NCI-H146 treated with DMSO at 0.1 percent for 48 hours (cell line): ENCODE measurements at regions not wholly inside any gene's neighbourhood (a gene's known extent, or its start where the extent isn't known, plus 50 kb on each side); places are given as distances from the start of the nearest gene placed in this dataset.

Source experiments
- DNase-seq: peaks from one replicate; lab custom pipeline; 2025; ENCODE audit not compliant: unreplicated experiment; lab: John Stamatoyannopoulos, UW

DNA sequence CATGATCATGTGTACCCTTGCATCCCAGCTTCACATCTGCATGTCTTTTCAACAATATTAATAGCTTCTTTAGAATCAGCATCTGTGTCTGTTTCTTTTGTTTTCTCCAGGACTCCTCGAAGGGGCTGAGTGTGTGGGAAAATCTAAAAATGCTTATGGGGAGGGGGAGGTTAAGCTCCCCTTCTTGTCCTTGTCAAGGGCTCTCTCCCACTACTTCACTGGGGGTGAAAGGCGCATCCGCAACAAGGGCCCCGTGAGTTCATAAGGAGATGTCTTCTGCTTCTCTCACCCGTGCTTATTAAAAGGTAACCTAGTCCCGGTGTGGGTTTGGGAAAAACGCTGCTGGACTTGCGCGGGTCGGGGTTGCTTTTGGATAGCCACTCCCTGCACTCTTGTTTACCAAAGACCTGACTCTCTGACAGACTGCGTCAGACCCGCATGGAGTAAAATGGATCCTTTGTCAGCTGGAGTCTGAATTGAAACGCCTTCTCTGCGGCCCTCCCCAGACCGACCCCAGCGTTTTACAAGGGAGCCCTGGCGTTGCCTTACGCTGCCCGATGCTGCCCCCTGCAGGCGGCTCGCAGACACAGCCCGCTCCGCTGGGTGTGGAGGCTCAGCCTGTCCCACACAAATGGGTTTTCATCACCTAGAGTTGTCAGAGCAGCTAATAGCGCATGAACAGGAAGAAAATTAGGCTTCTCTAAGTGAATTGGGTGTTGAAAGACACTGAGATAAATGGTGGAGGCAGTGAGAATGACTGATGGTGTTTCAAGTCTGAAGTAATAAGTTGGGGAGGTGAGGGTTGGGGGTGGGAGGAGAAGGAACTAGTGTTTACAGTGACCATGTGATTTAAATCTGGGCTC is 53.8 kb downstream of the IER5 start:
- DNase-seq = peak; percentile 53

DNA sequence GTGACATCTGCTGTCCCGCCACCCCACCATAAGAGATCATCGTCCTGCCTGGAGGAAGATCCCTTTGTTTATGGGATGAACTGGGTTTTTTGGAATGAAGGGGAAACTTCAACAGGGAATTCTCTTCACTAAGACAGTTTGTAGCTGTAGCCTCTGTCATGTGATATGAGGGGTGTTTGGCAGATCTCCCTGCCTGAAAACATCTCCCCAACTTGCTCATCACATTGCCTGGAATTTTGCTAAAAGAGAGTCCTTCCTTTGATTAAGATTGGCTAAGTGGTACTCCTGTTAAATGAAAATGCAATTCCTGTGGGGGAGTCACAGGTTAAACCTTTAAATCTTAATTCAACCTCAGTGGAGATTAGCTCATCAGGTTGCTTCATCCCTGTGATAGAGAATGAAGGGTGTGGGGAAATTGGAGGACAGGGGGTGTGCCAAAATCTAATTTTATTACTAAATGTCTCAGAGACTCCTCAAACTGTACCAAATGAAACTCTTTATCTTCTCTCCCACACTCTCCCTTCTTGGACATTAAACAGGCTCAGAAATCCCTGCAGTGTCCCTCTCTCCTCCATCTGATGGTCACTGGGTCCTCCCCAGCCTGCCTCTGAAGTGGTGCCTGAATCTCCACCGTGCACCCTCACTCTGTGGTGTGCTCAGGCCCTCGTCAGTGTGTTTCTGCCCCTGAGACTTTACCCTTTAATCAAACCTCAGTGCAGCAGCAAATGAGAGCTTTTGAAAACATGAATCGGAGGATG is 54.8 kb downstream of the IER5 start:
- DNase-seq = no peak

DNA sequence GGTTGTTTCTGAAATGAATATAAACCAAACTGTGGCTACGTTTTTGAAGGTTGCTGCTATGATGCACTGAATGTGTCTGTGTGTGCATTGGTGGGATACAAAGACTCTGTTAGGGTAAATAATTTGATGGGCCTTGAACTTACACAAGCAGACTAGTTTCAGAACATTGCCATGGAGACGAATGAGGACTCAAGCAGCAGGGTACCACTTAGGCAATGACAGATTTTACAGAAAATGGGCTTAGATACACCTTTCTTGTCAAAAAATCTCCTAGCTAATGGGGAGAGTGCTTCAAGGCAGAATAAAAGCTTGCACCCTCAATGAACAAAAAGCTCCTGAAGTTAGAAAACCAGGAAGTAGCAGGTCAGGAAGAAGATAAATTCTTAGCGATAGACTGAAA is 55.7 kb downstream of the IER5 start:
- no peak for DNase-seq

DNA sequence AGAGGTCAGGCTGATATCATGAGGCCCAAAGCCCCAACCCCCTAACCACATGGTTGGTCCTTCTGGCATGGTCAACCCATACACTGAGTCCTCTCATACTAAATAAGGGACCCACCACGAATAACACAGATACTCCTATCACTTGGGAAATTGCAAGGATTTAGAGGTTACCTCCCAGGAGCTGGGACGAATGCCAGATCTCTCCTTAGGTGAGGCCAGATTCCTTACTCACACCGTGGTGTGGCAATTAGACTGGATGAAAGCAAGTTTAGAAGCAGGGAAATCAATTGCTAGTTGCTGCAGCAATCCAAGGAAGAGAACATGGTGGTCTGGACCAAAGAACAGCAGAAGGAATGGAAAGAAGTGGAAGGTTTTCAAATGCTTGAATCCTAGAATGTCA is 60.1 kb downstream of the IER5 start:
- DNase-seq = no peak

DNA sequence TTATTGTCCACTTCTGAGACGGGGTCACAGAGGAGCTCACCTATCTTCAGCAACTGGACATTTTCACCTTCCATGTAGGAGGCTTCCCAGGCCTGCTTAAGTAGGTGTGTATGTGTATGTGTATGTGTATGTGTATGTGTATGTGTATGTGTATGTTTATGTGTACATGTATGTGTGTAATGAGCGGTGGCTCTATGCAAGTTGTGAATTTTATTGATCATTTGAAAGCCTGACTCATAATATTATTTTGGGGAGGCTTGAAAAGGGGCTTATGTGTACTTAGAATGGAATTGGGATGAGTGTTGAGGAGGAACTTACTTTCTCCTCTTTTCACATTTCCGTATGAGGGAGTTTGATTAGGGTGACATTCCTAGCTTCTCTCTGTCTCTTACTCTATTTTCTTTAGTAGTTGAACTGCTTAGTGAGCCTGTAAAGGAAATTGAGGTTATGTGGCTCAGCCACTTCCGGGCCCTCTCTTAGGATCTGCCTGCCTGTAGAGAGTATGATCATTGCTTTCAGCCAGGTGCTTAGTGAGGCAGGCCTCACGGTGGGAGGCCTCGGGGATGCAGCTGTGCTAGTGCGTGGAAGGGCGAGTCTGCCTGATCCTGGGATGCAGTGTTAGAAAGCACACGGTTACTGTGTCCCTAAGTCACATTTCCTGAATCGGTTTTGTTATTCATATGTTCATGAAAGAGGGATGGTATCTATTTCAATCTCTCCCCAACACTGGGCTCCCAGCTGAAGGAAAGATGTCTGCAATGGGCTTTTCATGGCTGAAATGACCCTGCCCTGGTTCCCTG is 61.0 kb downstream of the IER5 start:
- DNase-seq = peak; percentile 64

DNA sequence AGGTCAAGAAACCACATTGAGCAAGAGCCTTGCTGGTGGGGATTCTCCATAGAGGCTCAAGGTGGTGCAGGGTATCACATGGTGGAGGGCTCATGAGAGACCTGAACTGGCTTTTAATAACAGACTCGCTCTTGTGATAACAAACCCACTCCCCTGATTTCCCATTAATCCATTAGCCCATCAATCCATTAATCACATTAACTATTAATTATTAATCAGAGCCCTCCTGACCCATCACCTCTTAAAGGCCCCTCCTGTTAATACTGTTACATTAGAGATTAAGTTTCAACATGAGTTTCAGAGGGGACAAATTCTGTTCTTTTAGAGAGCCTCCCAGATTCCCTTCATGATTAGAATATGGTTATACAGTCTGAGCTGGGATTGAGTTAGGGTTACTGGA is 61.8 kb downstream of the IER5 start:
- DNase-seq = no peak

DNA sequence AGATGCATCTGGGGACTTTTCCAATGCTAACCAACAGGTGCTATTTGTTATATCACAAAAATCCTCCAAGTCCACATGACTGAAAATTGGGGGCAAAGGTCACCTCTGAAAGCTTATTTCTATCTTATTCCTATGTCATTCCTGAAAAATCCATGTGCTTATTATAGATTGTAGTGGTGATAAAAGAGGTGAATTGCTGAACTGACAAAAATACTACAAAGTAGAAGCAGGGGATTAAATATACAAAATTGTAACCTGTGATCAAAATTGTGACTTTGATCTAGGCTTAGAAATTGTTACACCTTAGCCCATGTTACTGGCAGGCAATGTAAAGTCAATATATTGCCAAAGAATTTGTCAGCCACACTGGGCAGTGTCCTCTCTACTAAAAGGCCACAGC is 62.3 kb downstream of the IER5 start:
- no peak for DNase-seq

DNA sequence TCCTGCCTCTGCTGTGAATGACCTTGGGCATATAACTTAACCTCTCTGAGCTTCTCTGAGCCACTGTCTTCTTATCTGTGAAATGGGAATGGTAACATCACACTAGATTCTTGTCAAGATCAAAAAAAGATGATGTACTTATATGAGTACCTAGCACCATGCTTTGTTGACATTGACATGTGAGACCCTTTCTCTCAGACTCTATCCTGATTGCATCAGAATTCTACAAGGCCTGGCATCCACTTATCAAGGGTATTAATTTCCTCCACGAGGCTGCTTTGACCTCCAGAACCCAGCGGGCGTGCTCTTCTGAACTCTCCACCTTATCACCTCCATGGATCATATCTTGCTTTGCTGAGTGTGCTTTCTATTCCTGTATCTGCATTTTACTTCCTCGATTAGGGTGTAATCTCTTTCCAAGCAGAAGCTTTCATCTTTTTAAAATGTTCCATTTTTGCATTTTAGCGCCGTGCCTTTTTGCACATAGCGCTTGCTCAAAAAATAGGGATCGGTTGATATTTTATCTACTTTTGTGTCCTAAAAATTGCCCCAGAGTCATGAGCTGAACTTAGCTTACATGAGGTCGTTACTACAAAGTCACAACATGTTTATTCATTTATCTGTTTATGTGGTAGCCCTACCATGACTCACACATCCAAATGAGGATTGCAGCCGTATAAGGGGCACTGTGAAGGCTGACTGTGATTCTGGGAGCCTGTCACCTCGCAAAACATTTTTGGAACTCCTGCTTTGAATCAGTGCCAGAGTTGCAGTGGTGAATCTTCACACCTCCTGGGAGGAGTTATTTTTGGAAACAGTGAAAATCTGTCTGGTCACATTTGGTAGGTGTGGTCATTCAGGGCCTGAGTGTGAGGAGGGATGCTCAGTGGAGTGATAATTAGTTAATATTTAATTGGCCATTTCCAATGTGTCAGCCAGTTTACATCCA is 63.2 kb downstream of the IER5 start:
- no peak for DNase-seq

DNA sequence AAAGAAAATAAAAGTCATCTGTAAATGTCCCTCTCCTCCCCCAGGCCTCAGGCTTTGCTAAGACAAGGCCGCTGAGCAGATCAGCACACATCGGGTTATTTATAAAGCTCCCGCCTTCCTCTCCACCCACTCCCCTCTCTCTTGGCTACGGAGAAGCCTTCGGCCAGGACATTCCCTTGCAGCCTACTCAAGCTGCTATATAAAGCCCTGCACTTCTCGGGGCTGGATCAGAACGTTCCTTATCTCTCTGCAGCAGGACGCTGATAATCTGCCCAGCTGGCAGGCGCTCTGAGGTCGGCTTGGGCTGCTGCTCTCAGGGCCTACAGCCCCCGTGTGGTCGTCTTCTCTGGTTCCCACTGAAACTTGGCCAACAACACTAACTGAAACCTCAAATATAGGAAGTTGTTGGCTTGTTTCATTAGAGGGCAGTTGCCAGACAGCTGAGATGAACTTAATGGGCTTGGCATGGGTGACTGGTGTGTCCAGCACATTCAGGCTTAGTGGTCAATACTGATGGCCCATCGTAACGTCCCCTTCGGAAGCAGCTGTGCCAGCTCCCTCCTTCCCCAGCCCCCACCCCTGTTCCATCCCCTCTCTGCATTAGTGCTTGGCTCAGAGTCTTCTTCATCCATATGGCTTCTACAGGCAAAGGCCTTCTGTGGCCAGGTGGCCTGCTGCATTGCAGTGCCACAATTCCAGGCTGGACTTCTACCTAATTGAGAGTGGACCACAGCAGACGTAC is 64.6 kb downstream of the IER5 start:
- DNase-seq = no peak

DNA sequence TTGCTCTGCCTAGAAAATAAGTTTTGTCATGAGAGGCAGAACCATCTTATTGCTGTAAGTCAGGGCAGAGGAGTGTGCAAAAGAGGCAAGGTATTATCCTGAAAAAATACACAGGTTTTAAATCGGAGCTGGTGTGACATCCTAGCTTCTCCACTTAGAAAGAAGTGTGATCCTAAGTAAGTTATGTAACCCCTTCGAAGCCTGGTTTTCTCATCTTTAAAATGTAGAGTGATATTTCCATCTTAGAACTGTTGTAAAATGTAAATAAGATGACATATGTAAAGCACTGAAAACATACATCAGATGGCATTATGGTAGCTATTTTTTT is 65.1 kb downstream of the IER5 start:
- DNase-seq = no peak

DNA sequence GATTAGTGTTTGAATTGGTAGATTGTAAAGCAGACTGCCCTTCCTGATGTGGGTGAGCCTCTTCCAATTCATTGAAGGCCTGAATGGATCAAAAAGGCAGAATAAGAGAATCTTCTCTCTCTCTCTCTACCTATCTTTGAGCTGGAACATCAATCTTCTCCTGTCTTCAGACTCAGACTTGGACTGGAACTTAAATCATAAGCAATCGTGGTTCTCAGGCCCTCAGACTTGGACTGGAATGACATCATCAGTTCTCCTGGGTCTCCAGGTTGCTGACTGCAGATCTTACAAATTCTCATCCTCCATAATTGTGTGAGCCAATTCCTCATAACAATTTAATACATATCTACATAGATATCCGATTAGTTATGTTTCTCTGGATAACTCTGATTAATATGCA is 66.8 kb downstream of the IER5 start:
- DNase-seq = no peak

DNA sequence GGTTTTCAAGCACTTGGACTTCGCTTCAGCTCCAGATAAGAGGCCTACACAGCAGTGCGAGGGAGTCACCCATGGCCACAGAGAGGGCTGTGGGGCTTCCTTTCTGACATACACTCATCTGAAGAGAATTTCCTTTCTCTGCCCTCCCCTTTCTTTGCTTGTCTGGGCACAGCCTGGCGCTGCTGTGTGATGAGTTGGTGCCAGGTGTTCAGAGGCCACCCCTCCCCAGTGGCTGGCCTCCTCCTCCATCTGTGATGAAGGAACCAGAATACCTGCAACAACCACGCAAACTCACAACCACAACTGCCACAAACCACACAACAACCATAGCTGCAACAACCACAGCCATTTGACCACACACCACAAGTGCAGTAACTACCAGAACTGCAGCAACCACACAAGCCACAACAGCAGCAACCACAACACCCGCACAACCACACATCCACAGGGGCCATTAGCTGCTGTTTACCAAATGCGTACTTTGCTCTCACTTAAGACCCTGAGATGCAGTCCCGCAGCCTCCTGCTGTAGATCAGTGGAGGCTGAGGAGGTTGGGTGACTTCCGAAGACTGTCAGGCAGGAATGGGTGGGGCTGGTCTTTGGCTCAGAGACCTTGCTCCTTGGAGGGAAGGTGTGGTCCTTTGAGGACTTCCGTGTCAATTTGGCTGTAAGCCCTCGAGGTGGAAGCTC is 71.1 kb downstream of the IER5 start:
- no peak for DNase-seq

DNA sequence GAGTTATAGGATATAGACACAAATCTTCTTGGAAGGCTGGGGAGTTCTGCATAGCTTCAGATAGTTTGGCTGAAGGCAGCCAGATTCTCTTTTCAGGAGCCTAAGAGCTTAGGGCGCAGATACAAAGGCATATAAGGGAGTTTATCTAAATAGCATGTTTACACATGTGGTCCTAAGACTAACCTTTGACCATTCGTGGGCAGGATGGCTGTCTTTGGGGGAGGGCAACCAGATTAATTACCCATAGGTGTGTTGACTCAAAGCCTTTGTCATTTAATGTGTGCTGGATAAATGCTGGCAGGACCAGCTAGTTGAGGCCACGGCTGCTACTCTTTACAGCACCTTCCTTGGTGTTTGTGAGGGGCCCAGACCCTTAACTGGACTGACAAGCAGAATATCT is 71.8 kb downstream of the IER5 start:
- no peak for DNase-seq

DNA sequence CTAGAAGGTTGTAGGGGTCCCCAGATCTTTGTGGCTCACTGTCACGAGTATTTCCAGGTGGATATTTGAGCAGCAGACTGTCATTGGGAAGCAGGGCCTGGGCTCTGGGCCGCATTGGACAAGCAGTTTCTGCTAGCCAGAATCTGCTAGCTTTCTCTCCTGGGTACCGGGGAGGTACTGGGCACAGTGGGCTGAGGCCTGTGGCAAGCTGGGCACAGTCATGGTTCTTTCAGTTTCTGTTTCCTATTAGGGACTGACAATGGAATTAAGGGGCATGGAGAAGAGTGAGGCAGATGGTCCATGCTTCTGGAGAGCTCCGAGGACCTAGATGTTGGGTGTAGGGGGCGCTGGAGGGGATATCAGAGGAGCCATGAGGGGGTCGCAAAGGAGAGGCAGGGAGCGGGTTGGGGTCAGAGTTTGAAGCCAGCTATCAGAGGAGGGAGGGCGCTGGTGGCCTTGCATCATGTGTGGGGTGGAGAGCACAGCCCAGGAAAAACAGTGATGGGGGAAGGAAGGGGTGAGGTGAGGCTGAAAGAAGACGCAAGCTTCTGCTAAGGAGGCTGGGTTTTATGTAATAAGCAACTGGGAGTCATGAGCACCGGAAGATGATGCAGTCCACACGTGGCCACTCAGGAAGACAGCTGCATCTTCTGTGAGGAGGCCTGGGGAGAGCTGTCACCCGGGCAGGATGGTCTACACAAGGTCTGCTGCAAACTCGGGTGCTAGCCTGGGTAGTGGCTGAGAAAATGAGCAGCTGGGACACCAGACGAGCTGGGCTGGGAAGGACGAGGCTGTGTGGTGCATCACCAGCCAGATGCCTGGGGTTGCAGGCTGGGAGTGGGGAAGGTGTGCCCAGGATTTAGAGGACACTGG is 72.7 kb downstream of the IER5 start:
- no peak for DNase-seq

DNA sequence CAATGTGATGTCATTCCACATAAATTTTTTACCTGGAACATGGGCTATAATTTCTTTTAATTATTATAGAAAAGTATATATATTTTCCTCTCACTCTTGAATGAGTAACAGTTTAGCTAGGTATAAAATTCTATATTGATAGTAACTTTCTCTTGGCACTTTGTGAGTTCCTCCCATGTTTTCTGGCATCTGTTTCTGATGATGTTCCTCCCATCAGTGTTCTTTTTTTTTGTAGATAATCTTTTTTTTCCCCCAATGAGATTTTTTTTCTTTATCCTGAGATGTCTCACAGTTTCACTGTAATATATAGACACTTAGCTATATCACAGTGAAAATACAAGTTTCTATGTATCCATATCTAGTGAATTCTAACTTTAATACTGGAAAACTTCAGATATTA is 75.2 kb downstream of the IER5 start:
- DNase-seq = no peak

DNA sequence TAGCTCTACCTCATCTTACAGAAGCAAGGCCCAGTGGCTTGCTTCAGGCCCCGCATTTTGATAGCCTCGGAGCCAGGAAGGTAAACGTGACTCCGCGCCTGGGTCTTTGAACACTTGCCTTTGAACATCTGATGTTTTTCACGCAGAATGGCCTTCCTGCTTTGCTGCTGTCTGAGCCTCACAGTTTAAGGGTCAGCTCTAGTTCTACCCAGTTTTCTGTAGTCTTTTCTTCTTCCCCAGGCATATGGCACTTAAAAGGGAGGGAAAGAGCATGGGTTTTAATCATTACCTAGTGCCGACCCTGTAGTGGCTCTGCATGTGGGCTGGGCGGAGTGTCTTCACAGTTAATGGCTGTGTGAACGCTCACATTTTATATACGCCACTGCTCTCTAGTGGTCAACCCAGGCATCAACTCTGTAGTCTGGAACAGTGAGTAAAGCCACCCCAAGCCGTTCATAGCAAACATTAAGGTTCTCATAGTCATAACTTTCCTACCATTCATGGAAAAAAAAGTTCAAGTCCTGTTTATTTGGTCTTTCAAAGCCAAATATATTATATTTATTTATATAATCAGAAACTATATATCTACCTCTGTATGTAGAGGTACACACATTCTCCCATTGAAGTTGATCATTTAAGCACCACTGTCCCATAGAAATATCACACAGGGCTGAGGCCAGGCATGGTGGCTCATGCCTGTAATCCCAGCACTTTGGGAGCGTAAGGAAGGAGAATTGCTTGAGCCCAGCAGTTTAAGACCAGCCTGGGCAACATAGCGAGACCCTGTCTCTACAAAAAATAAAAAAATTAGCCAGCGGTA is 78.1 kb downstream of the IER5 start:
- DNase-seq = peak; percentile 78

DNA sequence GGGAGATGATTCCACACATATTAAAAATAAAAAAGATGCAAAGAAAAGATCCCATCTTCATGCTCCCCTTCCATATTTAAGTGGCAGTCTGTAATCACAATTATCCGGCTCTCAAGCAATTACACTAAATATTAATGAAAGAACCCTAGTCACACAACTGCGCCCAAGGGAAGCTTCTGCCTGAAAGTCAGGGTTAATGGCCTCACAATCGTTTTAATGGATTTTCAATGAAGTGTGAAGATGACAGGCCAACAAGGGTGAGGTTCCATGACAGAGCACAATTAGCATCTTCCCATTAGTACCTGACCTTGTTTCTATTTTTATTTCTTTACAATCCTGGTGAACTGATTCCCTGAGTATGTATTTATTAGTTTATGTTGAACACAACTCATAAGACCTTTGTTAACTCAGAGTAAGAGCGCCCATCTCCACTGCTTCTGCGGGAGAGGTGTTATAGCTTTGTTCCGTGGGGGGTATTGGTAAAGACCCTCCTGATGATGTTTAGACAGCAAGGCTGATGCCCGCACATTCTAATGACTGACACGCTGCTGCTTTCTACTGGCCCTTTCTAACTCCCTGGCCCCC is 80.9 kb downstream of the IER5 start:
- peak; percentile 31 for DNase-seq
